H9 (cell line): ENCODE measurements at regions not wholly inside any gene's neighbourhood (a gene's known extent, or its start where the extent isn't known, plus 50 kb on each side); places are given as distances from the start of the nearest gene placed in this dataset.

Experiments
- DNase-seq: peaks from one replicate; pipeline ENCODE4 v3.0.0-alpha.2; 2017
- H2AFZ ChIP-seq: one replicate; pipeline ENCODE4 v1.6.1; 2013; ENCODE audit warnings: mild to moderate bottlenecking, low read length, control low read depth, moderate library complexity
- H2AK5ac ChIP-seq: 2 replicates; pipeline ENCODE4 v1.6.1; 2013; ENCODE audit warnings: low read length, control low read depth, mixed read lengths; ENCODE audit not compliant: insufficient read length
- H2BK120ac ChIP-seq: one replicate; pipeline ENCODE4 v1.6.1; 2013; ENCODE audit warnings: low read depth, mild to moderate bottlenecking, low read length, control low read depth, inconsistent platforms; ENCODE audit not compliant: poor library complexity, severe bottlenecking
- H2BK12ac ChIP-seq: 2 replicates; pipeline ENCODE4 v1.6.1; 2013; ENCODE audit warnings: low read length, control low read depth, mixed read lengths, low read depth; ENCODE audit not compliant: insufficient read length
- H2BK15ac ChIP-seq: 2 replicates; pipeline ENCODE4 v1.6.1; 2013; ENCODE audit warnings: low read depth, low read length, control low read depth
- H2BK20ac ChIP-seq: one replicate; pipeline ENCODE4 v1.6.1; 2013; ENCODE audit warnings: low read depth, mild to moderate bottlenecking, low read length, control low read depth, inconsistent platforms; ENCODE audit not compliant: poor library complexity, severe bottlenecking
- H2BK5ac ChIP-seq: 2 replicates; pipeline ENCODE4 v1.6.1; 2013; ENCODE audit warnings: low read length, control low read depth, mixed read lengths; ENCODE audit not compliant: insufficient read length
- H3K14ac ChIP-seq: 2 replicates; pipeline ENCODE4 v1.6.1; 2013; ENCODE audit warnings: low read length, control low read depth; ENCODE audit not compliant: insufficient read depth
- H3K18ac ChIP-seq: 2 replicates; pipeline ENCODE4 v1.6.1; 2013; ENCODE audit warnings: low read depth, mild to moderate bottlenecking, mixed read lengths, low read length, control low read depth; ENCODE audit not compliant: insufficient read length
- H3K23ac ChIP-seq: 2 replicates; pipeline ENCODE4 v1.6.1; 2013; ENCODE audit warnings: low read length, control low read depth, mixed read lengths, low read depth; ENCODE audit not compliant: insufficient read length
- H3K23me2 ChIP-seq: 2 replicates; pipeline ENCODE4 v1.6.1; 2013; ENCODE audit warnings: low read depth, mild to moderate bottlenecking, mixed read lengths, low read length, control low read depth; ENCODE audit not compliant: insufficient read length, poor library complexity, severe bottlenecking
- H3K27ac ChIP-seq: 2 replicates; pipeline ENCODE4 v1.5.1; 2013; ENCODE audit warnings: low read length, control low read depth, mixed read lengths, low read depth; ENCODE audit not compliant: insufficient read length
- H3K27me3 ChIP-seq: 2 replicates; pipeline ENCODE4 v1.6.1; 2013; ENCODE audit warnings: low read length, control low read depth, inconsistent platforms; ENCODE audit not compliant: insufficient read depth
- H3K4ac ChIP-seq: 2 replicates; pipeline ENCODE4 v1.6.1; 2013; ENCODE audit warnings: low read depth, mild to moderate bottlenecking, control low read depth, inconsistent platforms, low read length, moderate library complexity
- H3K4me1 ChIP-seq: 2 replicates; pipeline ENCODE4 v1.6.1; 2013; ENCODE audit warnings: low read length, control low read depth, inconsistent platforms; ENCODE audit not compliant: insufficient read depth
- H3K4me2 ChIP-seq: 2 replicates; pipeline ENCODE4 v1.6.1; 2013; ENCODE audit warnings: low read length, control low read depth, mixed read lengths; ENCODE audit not compliant: insufficient read length, insufficient read depth
- H3K56ac ChIP-seq: 2 replicates; pipeline ENCODE4 v1.6.1; 2013; ENCODE audit warnings: low read depth, mild to moderate bottlenecking, mixed read lengths, low read length, control low read depth; ENCODE audit not compliant: insufficient read length
- H3K79me1 ChIP-seq: 2 replicates; pipeline ENCODE4 v1.6.1; 2013; ENCODE audit warnings: low read depth, mild to moderate bottlenecking, moderate library complexity, low read length, control low read depth, inconsistent platforms; ENCODE audit not compliant: insufficient read depth, poor library complexity, severe bottlenecking
- H3K79me2 ChIP-seq: 2 replicates; pipeline ENCODE4 v1.6.1; 2013; ENCODE audit warnings: low read length, control low read depth, inconsistent platforms; ENCODE audit not compliant: insufficient read depth
- H3K9ac ChIP-seq: 2 replicates; pipeline ENCODE4 v1.6.1; 2013; ENCODE audit warnings: low read length, control low read depth, mixed read lengths; ENCODE audit not compliant: insufficient read length; ENCODE audit errors: extremely low read depth
- H3K9me3 ChIP-seq: one replicate; pipeline ENCODE4 v1.6.1; 2013; ENCODE audit warnings: low read depth, low read length, inconsistent platforms; ENCODE audit not compliant: control insufficient read depth
- H3T11ph ChIP-seq: one replicate; pipeline ENCODE4 v1.6.1; 2013; ENCODE audit warnings: mild to moderate bottlenecking, low read length, control low read depth, inconsistent platforms
- H4K20me1 ChIP-seq: one replicate; pipeline ENCODE4 v1.6.1; 2013; ENCODE audit not compliant: control insufficient read depth, insufficient read length, insufficient read depth
- H4K5ac ChIP-seq: 2 replicates; pipeline ENCODE4 v1.6.1; 2013; ENCODE audit warnings: low read depth, mild to moderate bottlenecking, mixed read lengths, low read length, control low read depth; ENCODE audit not compliant: insufficient read length
- H4K8ac ChIP-seq: replicated peaks from 2 replicates; pipeline ENCODE4 v1.6.1; 2013; ENCODE audit warnings: low read length, control low read depth, mixed read lengths, low read depth; ENCODE audit not compliant: insufficient read length
- H4K91ac ChIP-seq: 2 replicates; pipeline ENCODE4 v1.6.1; 2013; ENCODE audit warnings: low read depth, mild to moderate bottlenecking, moderate library complexity, mixed read lengths, low read length, control low read depth; ENCODE audit not compliant: insufficient read length
- H3K27ac Mint-ChIP-seq, 3 experiments: 2 replicates in 2 of 3; 3 replicates in 1 of 3; pipeline ENCODE4 v1.8.0; 2020 to 2021; ENCODE audit warnings: mixed read lengths in 3 of 3, mild to moderate bottlenecking in 1 of 3, moderate library complexity in 1 of 3
- H3K27me3 Mint-ChIP-seq: 2 replicates; pipeline ENCODE4 v1.8.0; 2021; ENCODE audit warnings: low read depth, mild to moderate bottlenecking, moderate library complexity, mixed read lengths
- H3K36me3 Mint-ChIP-seq, 3 experiments: 2 replicates in 2 of 3; 3 replicates in 1 of 3; pipeline ENCODE4 v1.8.0; 2020 to 2021; ENCODE audit warnings: low read depth in 3 of 3, mixed read lengths in 3 of 3; ENCODE audit not compliant: insufficient read depth in 1 of 3
- H3K4me1 Mint-ChIP-seq, 2 experiments: 2 replicates each; pipeline ENCODE4 v1.8.0; 2020; ENCODE audit warnings: mixed read lengths in 2 of 2
- H3K4me3 Mint-ChIP-seq, 2 experiments: 2 replicates in 1 of 2; 3 replicates in 1 of 2; pipeline ENCODE4 v1.8.0; 2020 to 2021; ENCODE audit warnings: mild to moderate bottlenecking in 2 of 2, mixed read lengths in 2 of 2, moderate library complexity in 1 of 2
- H3K9me3 Mint-ChIP-seq, 2 experiments: 2 replicates in 1 of 2; 3 replicates in 1 of 2; pipeline ENCODE4 v1.8.0; 2020; ENCODE audit warnings: mild to moderate bottlenecking in 2 of 2, mixed read lengths in 2 of 2, moderate library complexity in 1 of 2
- CTCF ChIP-seq: fragments of 200-600 bp; sonication (generic); conservative IDR thresholded peaks from 3 replicates; pipeline ENCODE4 v1.8.0; 2021; ENCODE audit warnings: antibody characterized with exemption, mild to moderate bottlenecking
- WGBS: extraction: QIAGEN DNeasy Blood & Tissue Kit; methylation state at CpG from one replicate; pipeline ENCODE4 v1.1.7; 2013; ENCODE audit warnings: missing lambda C conversion rate, low lambda C conversion rate, mixed read lengths; ENCODE audit not compliant: insufficient read length; ENCODE audit errors: extremely low coverage; 5-methylcytosine and 5-hydroxymethylcytosine counted together

GRCh38 chr3:5426094-5426883 lies 238.8 kb downstream of the EDEM1 start:
- Mint-ChIP-seq H3K27ac (peak overlapping the region in 1 of 3 experiments; percentile 41; a peak in 1 of 7 replicates), H3K36me3 (no peaks in the 10 kb centered on the region), H3K9me3 (no peaks in the 10 kb centered on the region; a peak in 3 of 5 replicates), H3K4me1 (peaks cover 4 to 8% of the 10 kb centered on the region in 2 experiments; a peak in 3 of 4 replicates), H3K27me3 (peaks cover 3% of the 10 kb centered on the region), H3K4me3 (no peak overlapping the region)
- no peak overlapping the region for H3T11ph ChIP-seq
- no peak overlapping the region for H3K4ac ChIP-seq
- no CpG with 5 or more reads among the region's 25 CpGs for WGBS
- no peak overlapping the region for H3K23ac ChIP-seq
- no peak overlapping the region for H2BK5ac ChIP-seq
- H3K23me2 ChIP-seq = no peaks in the 10 kb centered on the region
- H4K91ac ChIP-seq = no peak overlapping the region
- no peaks in the 10 kb centered on the region for H3K4me1 ChIP-seq
- no peaks in the 10 kb centered on the region for H3K27me3 ChIP-seq
- no peak overlapping the region for H3K4me2 ChIP-seq
- H3K79me1 ChIP-seq = no peaks in the 10 kb centered on the region
- H3K9me3 ChIP-seq = no peaks in the 10 kb centered on the region
- peak; percentile 92 for TF ChIP-seq CTCF
- no peak overlapping the region for H3K14ac ChIP-seq
- no peak overlapping the region for H2BK15ac ChIP-seq
- H2BK12ac ChIP-seq = no peak overlapping the region
- no peaks in the 10 kb centered on the region for H3K79me2 ChIP-seq
- H2AK5ac ChIP-seq = no peak overlapping the region
- H4K8ac ChIP-seq = no peak overlapping the region
- no peak overlapping the region for H3K18ac ChIP-seq
- no peak overlapping the region for H3K27ac ChIP-seq
- H2BK120ac ChIP-seq = no peak overlapping the region
- H3K56ac ChIP-seq = no peak overlapping the region
- no peak overlapping the region for H2AFZ ChIP-seq
- DNase-seq = peak; percentile 89
- no peak overlapping the region for H2BK20ac ChIP-seq
- H3K9ac ChIP-seq = no peak overlapping the region
- no peaks in the 10 kb centered on the region for H4K20me1 ChIP-seq
- no peak overlapping the region for H4K5ac ChIP-seq
